ENCODE measurements at regions not wholly inside any gene's neighbourhood (a gene's known extent, or its start where the extent isn't known, plus 50 kb on each side); places are given as distances from the start of the nearest gene placed in this dataset.

DNA sequence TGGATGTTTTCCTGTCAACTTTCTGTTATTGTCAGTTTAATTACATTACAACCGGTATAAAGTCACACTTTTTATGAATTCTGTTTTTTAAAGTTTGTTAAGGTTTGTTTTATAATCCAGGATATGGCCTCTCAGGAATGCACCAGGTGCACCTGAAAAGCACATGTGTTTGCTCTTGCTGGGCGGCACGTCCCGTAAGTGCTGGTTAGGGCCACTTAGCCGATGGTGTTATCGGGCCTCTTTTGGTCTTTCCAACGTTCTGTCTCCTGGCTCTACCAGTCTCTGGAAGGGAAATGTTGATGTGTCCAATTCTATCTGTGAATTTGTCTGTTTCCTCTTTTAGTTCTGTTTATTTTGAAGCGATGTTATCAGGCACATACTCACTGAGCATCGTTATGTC is 695.7 kb downstream of the BRD1 start:
- Histone ChIP-seq H2BK15ac (ENCODE audit: low read depth, low read length) (no peak overlapping the region), H3K27ac (ENCODE audit: insufficient read depth, low read length) (no peak overlapping the region), H2AFZ (replicated peaks; ENCODE audit: low read length, poor library complexity) (no peak overlapping the region), H2AK5ac (ENCODE audit: low read depth, low read length) (no peak overlapping the region), H3K14ac (replicated peaks; ENCODE audit: low read depth, low read length) (no peak overlapping the region), H2BK120ac (ENCODE audit: low read depth, low read length) (no peak overlapping the region), H3K36me3 (ENCODE audit: control insufficient read depth, insufficient read depth, low read length) (no peaks in the 10 kb centered on the region), H3K23ac (ENCODE audit: low read depth, low read length) (no peak overlapping the region), H3K27me3 (ENCODE audit: control insufficient read depth, insufficient read depth, low read length) (no peaks in the 10 kb centered on the region), H3K79me1 (ENCODE audit: low read depth in 1 of 2, low read length in 2 of 2) (no peaks in the 10 kb centered on the region), H2BK5ac (ENCODE audit: low read depth, low read length, poor library complexity, severe bottlenecking) (no peak overlapping the region), H3K18ac (ENCODE audit: low read depth, low read length) (no peak overlapping the region), H3K9me1 (ENCODE audit: insufficient read depth, low read length) (no peaks in the 10 kb centered on the region), H3K4me3 (ENCODE audit: insufficient read depth, low read depth, low read length) (no peak overlapping the region), H4K5ac (ENCODE audit: low read depth, low read length) (no peak overlapping the region), H3K9me3 (ENCODE audit: control insufficient read depth, insufficient read depth, low read length) (peaks cover 27% of the 10 kb centered on the region), H3K4me2 (ENCODE audit: low read depth, low read length) (no peak overlapping the region), H3K4ac (ENCODE audit: low read depth, low read length) (no peak overlapping the region), H3K56ac (ENCODE audit: extremely low read depth, insufficient read depth, low read length) (no peak overlapping the region), H2AK9ac (replicated peaks; ENCODE audit: low read depth, low read length, poor library complexity) (no peak overlapping the region), H4K91ac (ENCODE audit: insufficient read depth, low read depth, low read length) (no peak overlapping the region), H4K8ac (ENCODE audit: low read depth in 2 of 2, low read length in 2 of 2) (no peak overlapping the region), H3K9ac (ENCODE audit: low read depth, low read length) (no peak overlapping the region), H2BK20ac (ENCODE audit: low read depth, low read length) (no peak overlapping the region), H4K20me1 (ENCODE audit: insufficient read depth, low read length) (no peaks in the 10 kb centered on the region), H3K4me1 (ENCODE audit: control insufficient read depth, insufficient read depth, low read length) (no peaks in the 10 kb centered on the region)
- intact Hi-C loops (cut with micrococcal nuclease) (no loop called here), dilution Hi-C loops (cut with HindIII; ENCODE audit: low sequenced_read_pairs, unreplicated experiment) (no loop called here), in situ Hi-C loops (cut with MboI; ENCODE audit: low sequenced_read_pairs) (no loop called here)
- DNase-seq (no peak), ATAC-seq (ENCODE audit: low read depth) (no peak)
- ChIA-PET CTCF (no interaction called here), POLR2A (ENCODE audit: unreplicated experiment) (no interaction called here)
- TF ChIP-seq CTCF (conservative IDR thresholded peaks at IDR 0.05; ENCODE audit: low read depth, low read length) (no peak), RCOR1 (IDR thresholded peaks at IDR 0.05; ENCODE audit: insufficient replicate concordance, low read length) (no peak), BHLHE40 (IDR thresholded peaks at IDR 0.05; ENCODE audit: low read depth, low read length) (no peak), MXI1 (IDR thresholded peaks at IDR 0.05; ENCODE audit: borderline replicate concordance, low read depth, low read length) (no peak), MAFK (IDR thresholded peaks at IDR 0.05; ENCODE audit: low read depth, low read length) (no peak)
- WGBS, 2 experiments (ENCODE audit: extremely low coverage in 2 of 2, insufficient read length in 1 of 2) = 64% methylated on average over 3 of the region's 9 CpGs; no CpG with 5 or more reads in 1 of the 2 experiments
- BruUV-seq (replicated peaks) = no TSS peak

All from IMR-90 (cell line).